Esophagus (tissue), 2 donors: ENCODE measurements at regions not wholly inside any gene's neighbourhood (a gene's known extent, or its start where the extent isn't known, plus 50 kb on each side); places are given as distances from the start of the nearest gene placed in this dataset.

Source experiments
- H3K27ac ChIP-seq, 2 donors: one replicate each; pipeline ENCODE4 v1.5.1; 2013; ENCODE audit warnings: low read depth in 2 of 2, mild to moderate bottlenecking in 2 of 2, inconsistent platforms in 1 of 2, low read length in 1 of 2, moderate library complexity in 1 of 2
- H3K27me3 ChIP-seq, 2 donors: one replicate each; pipeline ENCODE4 v1.6.1; 2013; ENCODE audit warnings: low read length in 2 of 2, control low read depth in 1 of 2, mild to moderate bottlenecking in 1 of 2; ENCODE audit not compliant: insufficient read depth in 2 of 2, control insufficient read depth in 1 of 2
- H3K36me3 ChIP-seq, 2 donors: one replicate each; pipeline ENCODE4 v1.6.1; 2013; ENCODE audit warnings: low read length in 1 of 2; ENCODE audit not compliant: control insufficient read depth in 2 of 2, insufficient read depth in 2 of 2
- H3K4me1 ChIP-seq, 2 donors: one replicate each; pipeline ENCODE4 v1.6.1; 2013; ENCODE audit warnings: low read length in 1 of 2; ENCODE audit not compliant: control insufficient read depth in 2 of 2, insufficient read depth in 2 of 2
- H3K4me3 ChIP-seq, 2 donors: one replicate each; pipeline ENCODE4 v1.5.1; 2013; ENCODE audit warnings: low read length in 2 of 2, mild to moderate bottlenecking in 2 of 2, low read depth in 1 of 2, moderate library complexity in 1 of 2
- H3K9me3 ChIP-seq, 2 donors: one replicate each; pipeline ENCODE4 v1.6.1; 2013; ENCODE audit warnings: mild to moderate bottlenecking in 2 of 2, low read depth in 1 of 2, low read length in 1 of 2, moderate library complexity in 1 of 2; ENCODE audit not compliant: control insufficient read depth in 2 of 2, insufficient read depth in 1 of 2
- WGBS, 2 donors: extraction: QIAGEN DNeasy Blood & Tissue Kit; methylation state at CpG; one replicate each; pipeline ENCODE4 v1.1.7; 2013; 5-methylcytosine and 5-hydroxymethylcytosine counted together
- donor health status: healthy with polysubstance abuse.
- donor health status: Bipolar disorder and iron deficiency.

- H3K4me3 ChIP-seq, result no peak overlapping the region
- H3K4me1 ChIP-seq, result no peaks in the 10 kb centered on the region
- H3K36me3 ChIP-seq, result no peaks in the 10 kb centered on the region
- H3K27ac ChIP-seq, result no peak overlapping the region
- H3K27me3 ChIP-seq, result no peaks in the 10 kb centered on the region
- H3K9me3 ChIP-seq, result no peaks in the 10 kb centered on the region
Observed at GRCh38 chr14:49417790-49418189, 168.4 kb downstream of the RPS29 start.

GRCh38 chr14:49408187-49408933 is 177.8 kb downstream of the RPS29 start:
- Histone ChIP-seq H3K9me3 (no peaks in the 10 kb centered on the region), H3K4me1 (no peaks in the 10 kb centered on the region), H3K27ac (no peak overlapping the region), H3K4me3 (no peak overlapping the region), H3K36me3 (no peaks in the 10 kb centered on the region), H3K27me3 (no peaks in the 10 kb centered on the region)
- 43 to 57% methylated on average over 1 of the region's 1 CpG for WGBS, 2 donors

GRCh38 chr14:49405291-49405690 is 180.9 kb downstream of the RPS29 start:
- Histone ChIP-seq H3K4me3 (no peak overlapping the region), H3K4me1 (no peaks in the 10 kb centered on the region), H3K27me3 (no peaks in the 10 kb centered on the region), H3K9me3 (no peaks in the 10 kb centered on the region), H3K27ac (no peak overlapping the region), H3K36me3 (no peaks in the 10 kb centered on the region)
- WGBS, 2 donors, result 36 to 47% methylated on average over 3 of the region's 3 CpGs

GRCh38 chr14:49401373-49401772 is 184.8 kb downstream of the RPS29 start:
- Histone ChIP-seq H3K36me3 (no peaks in the 10 kb centered on the region), H3K4me3 (no peak overlapping the region), H3K27ac (no peak overlapping the region), H3K9me3 (no peaks in the 10 kb centered on the region), H3K27me3 (no peaks in the 10 kb centered on the region), H3K4me1 (no peaks in the 10 kb centered on the region)
- WGBS, 2 donors, result 63 to 75% methylated on average over 2 of the region's 2 CpGs

GRCh38 chr14:49396801-49397200 is 189.4 kb downstream of the RPS29 start:
- H3K36me3 ChIP-seq, result no peaks in the 10 kb centered on the region
- no peak overlapping the region for H3K27ac ChIP-seq
- H3K4me1 ChIP-seq, result no peaks in the 10 kb centered on the region
- no peaks in the 10 kb centered on the region for H3K27me3 ChIP-seq
- no peaks in the 10 kb centered on the region for H3K9me3 ChIP-seq
- H3K4me3 ChIP-seq, result no peak overlapping the region

- 17 to 27% methylated on average over 1 of the region's 1 CpG for WGBS, 2 donors
- Histone ChIP-seq H3K27ac (no peak overlapping the region), H3K4me3 (no peak overlapping the region), H3K9me3 (no peaks in the 10 kb centered on the region), H3K4me1 (no peaks in the 10 kb centered on the region), H3K36me3 (no peaks in the 10 kb centered on the region), H3K27me3 (no peaks in the 10 kb centered on the region)
Observed at GRCh38 chr14:49381778-49382177, 204.4 kb downstream of the RPS29 start.

- H3K36me3 ChIP-seq, result no peaks in the 10 kb centered on the region
- 73 to 79% methylated on average over 3 of the region's 3 CpGs for WGBS, 2 donors
Observed at GRCh38 chr14:49367696-49368095, 218.5 kb downstream of the RPS29 start.

GRCh38 chr14:49366416-49366815 is 219.8 kb downstream of the RPS29 start:
- no peak overlapping the region for H3K4me3 ChIP-seq
- H3K27me3 ChIP-seq, result no peaks in the 10 kb centered on the region
- H3K27ac ChIP-seq, result no peak overlapping the region
- 20 to 34% methylated on average over 1 of the region's 1 CpG for WGBS, 2 donors
- H3K9me3 ChIP-seq, result no peaks in the 10 kb centered on the region
- no peaks in the 10 kb centered on the region for H3K4me1 ChIP-seq
- no peaks in the 10 kb centered on the region for H3K36me3 ChIP-seq

More at GRCh38 chr14:49367696-49368095, 218.5 kb downstream of the RPS29 start:
- H3K4me1 ChIP-seq, result no peaks in the 10 kb centered on the region
- H3K27ac ChIP-seq, result no peak overlapping the region
- H3K27me3 ChIP-seq, result no peaks in the 10 kb centered on the region
- no peak overlapping the region for H3K4me3 ChIP-seq
- no peaks in the 10 kb centered on the region for H3K9me3 ChIP-seq

GRCh38 chr14:49364752-49365117 is 221.4 kb downstream of the RPS29 start:
- Histone ChIP-seq H3K27ac (no peak overlapping the region), H3K4me1 (no peaks in the 10 kb centered on the region), H3K4me3 (no peak overlapping the region), H3K27me3 (no peaks in the 10 kb centered on the region), H3K36me3 (no peaks in the 10 kb centered on the region), H3K9me3 (no peaks in the 10 kb centered on the region)
- 16 to 23% methylated on average over 1 of the region's 1 CpG for WGBS, 2 donors
